ENCODE measurements at regions not wholly inside any gene's neighbourhood (a gene's known extent, or its start where the extent isn't known, plus 50 kb on each side); places are given as distances from the start of the nearest gene placed in this dataset.

GRCh38 chr4:183825346-183825745, 79.8 kb upstream of the STOX2 start:
- no peak for DNase-seq (ENCODE audit: low read depth)
- TF ChIP-seq, protein P1, sequence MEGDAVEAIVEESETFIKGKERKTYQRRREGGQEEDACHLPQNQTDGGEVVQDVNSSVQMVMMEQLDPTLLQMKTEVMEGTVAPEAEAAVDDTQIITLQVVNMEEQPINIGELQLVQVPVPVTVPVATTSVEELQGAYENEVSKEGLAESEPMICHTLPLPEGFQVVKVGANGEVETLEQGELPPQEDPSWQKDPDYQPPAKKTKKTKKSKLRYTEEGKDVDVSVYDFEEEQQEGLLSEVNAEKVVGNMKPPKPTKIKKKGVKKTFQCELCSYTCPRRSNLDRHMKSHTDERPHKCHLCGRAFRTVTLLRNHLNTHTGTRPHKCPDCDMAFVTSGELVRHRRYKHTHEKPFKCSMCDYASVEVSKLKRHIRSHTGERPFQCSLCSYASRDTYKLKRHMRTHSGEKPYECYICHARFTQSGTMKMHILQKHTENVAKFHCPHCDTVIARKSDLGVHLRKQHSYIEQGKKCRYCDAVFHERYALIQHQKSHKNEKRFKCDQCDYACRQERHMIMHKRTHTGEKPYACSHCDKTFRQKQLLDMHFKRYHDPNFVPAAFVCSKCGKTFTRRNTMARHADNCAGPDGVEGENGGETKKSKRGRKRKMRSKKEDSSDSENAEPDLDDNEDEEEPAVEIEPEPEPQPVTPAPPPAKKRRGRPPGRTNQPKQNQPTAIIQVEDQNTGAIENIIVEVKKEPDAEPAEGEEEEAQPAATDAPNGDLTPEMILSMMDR (IDR thresholded peaks at IDR 0.05; ENCODE audit: control insufficient read depth, insufficient read depth, low read depth, low read length, missing control alignments) = no peak
- no peak overlapping the region for H3K4me3 ChIP-seq (ENCODE audit: control insufficient read depth, low read depth, low read length)

- H3K4me3 ChIP-seq (ENCODE audit: control insufficient read depth, low read depth, low read length) = no peak overlapping the region
- DNase-seq (ENCODE audit: low read depth) = no peak
- TF ChIP-seq, protein P1 (IDR thresholded peaks at IDR 0.05; ENCODE audit: control insufficient read depth, insufficient read depth, low read depth, low read length, missing control alignments) = no peak
Measured at GRCh38 chr4:183826461-183826860, 78.6 kb upstream of the STOX2 start.

DNA sequence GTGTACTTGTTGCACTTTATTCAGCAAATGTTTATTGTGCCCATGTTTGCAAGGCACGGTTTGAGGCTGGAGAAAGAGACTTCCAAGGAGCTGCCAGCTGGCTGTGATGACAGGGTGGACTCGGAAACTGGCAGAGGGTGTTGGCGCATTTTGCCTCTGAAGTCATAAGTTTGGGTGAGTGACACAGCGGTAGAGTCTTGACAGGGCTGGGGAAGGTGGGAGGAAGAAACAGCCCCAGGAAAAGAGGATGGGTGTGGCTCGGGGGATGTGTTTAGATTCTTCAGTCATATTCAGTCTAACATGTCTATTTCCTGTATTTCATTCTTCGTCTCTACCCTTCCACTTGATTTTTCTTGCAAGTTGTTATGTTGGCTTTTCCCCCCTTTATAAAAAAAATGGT, 77.0 kb upstream of the STOX2 start:
- H3K4me3 ChIP-seq (ENCODE audit: control insufficient read depth, low read depth, low read length) = no peak overlapping the region
- no peak for DNase-seq (ENCODE audit: low read depth)
- TF ChIP-seq, protein P1 (IDR thresholded peaks at IDR 0.05; ENCODE audit: control insufficient read depth, insufficient read depth, low read depth, low read length, missing control alignments) = no peak

DNA sequence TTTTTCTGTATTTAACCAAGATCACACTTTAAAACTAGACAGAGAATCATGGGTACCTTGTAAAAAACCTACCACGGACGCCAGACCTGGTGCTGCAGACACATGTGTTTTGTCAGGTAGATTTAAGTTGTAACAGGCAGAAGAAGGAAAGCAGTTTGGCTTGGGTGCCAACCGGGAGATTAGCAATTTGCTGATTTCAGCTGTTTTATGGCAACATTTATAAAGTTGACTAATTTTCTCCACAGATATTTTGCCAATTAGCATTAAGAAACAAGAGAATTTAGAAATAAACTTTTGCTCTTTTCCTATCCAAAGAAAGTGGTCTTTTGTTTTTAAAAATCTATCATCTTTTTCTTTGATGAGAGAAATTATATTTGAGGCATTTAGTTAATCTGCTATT, 76.3 kb upstream of the STOX2 start:
- TF ChIP-seq, protein P1 (IDR thresholded peaks at IDR 0.05; ENCODE audit: control insufficient read depth, insufficient read depth, low read depth, low read length, missing control alignments) = no peak
- no peak overlapping the region for H3K4me3 ChIP-seq (ENCODE audit: control insufficient read depth, low read depth, low read length)
- no peak for DNase-seq (ENCODE audit: low read depth)

DNA sequence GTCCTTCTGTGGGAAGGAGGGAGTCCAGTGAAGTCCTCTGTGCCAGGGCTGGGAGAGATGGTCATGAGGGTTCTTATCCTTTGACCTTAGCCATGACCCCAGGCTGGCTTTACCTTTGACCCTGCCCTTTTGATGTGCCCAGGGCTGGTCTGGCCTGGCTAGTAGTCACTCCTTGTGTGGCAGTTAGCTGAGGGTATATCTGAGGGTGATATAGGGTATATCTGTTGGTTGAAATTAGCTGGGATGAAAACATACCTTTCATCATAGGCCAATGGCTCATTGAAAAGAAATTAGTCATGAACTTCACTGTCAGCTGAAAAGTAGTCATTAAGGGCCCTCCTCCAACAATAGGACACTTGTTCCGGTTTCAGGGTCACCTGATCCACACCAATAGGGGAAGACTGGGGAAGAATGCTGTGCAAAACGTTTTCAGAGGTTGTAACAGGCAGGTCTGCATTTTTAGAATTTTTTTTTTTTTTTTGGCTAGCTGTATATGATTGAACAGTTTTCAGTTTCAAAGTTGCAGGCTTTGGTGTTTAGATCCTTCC, 74.6 kb upstream of the STOX2 start:
- DNase-seq (ENCODE audit: low read depth) = no peak
- TF ChIP-seq, protein P1 (IDR thresholded peaks at IDR 0.05; ENCODE audit: control insufficient read depth, insufficient read depth, low read depth, low read length, missing control alignments) = no peak
- H3K4me3 ChIP-seq (ENCODE audit: control insufficient read depth, low read depth, low read length) = no peak overlapping the region

DNA sequence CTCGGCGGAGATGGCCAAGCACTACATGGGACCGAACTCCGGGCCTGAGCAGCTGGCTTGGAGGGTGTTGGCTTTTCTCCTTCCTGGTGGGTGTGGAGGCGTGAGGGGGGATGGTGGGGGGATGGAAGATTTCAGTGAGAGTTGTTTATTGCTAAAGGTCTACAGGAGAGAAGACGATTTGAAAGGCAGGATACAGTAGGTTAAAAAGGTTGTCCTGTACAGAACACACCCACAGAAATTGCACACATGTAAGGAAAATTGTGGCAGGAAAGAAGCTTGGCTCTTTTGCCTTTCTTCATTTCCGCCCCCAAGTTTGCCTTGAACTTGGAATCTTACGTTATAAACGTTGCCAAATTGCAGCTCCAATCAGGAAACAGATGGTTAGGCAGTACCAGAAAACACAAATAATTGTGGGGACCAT, 74.1 kb upstream of the STOX2 start:
- no peak for DNase-seq (ENCODE audit: low read depth)
- TF ChIP-seq, protein P1 (IDR thresholded peaks at IDR 0.05; ENCODE audit: control insufficient read depth, insufficient read depth, low read depth, low read length, missing control alignments) = no peak
- no peak overlapping the region for H3K4me3 ChIP-seq (ENCODE audit: control insufficient read depth, low read depth, low read length)

GRCh38 chr4:183831683-183832082, 73.4 kb upstream of the STOX2 start:
- no peak for DNase-seq (ENCODE audit: low read depth)
- H3K4me3 ChIP-seq (ENCODE audit: control insufficient read depth, low read depth, low read length) = no peak overlapping the region
- TF ChIP-seq, protein P1 (IDR thresholded peaks at IDR 0.05; ENCODE audit: control insufficient read depth, insufficient read depth, low read depth, low read length, missing control alignments) = no peak
